ENCODE measurements at regions not wholly inside any gene's neighbourhood (a gene's known extent, or its start where the extent isn't known, plus 50 kb on each side); places are given as distances from the start of the nearest gene placed in this dataset.

DNA sequence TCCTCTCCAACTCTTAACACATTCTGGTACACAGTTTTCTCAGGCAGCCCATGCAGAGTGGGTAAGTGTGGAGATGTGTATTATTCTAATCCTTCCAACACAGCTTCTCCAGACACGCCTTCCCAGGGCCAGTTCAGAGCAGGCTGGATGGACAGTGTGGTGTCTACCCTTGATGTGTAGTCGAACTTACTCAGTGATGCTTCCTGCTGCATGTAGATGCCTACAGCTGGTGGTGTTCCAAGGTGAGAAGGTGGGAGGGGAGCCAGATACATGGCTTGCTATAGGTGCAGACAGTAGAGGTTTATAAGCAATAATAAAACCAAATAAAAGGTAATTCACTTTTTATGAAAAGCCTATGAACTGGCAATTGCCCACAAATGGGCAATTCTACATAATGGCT, 104.0 kb downstream of the QRSL1 start:
- TF ChIP-seq, protein P1, sequence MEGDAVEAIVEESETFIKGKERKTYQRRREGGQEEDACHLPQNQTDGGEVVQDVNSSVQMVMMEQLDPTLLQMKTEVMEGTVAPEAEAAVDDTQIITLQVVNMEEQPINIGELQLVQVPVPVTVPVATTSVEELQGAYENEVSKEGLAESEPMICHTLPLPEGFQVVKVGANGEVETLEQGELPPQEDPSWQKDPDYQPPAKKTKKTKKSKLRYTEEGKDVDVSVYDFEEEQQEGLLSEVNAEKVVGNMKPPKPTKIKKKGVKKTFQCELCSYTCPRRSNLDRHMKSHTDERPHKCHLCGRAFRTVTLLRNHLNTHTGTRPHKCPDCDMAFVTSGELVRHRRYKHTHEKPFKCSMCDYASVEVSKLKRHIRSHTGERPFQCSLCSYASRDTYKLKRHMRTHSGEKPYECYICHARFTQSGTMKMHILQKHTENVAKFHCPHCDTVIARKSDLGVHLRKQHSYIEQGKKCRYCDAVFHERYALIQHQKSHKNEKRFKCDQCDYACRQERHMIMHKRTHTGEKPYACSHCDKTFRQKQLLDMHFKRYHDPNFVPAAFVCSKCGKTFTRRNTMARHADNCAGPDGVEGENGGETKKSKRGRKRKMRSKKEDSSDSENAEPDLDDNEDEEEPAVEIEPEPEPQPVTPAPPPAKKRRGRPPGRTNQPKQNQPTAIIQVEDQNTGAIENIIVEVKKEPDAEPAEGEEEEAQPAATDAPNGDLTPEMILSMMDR (IDR thresholded peaks at IDR 0.05): no peak
- TF ChIP-seq POLR2A (IDR thresholded peaks at IDR 0.05): no peak

Data from lower leg skin (tissue), 3 donors.